ENCODE measurements at regions not wholly inside any gene's neighbourhood (a gene's known extent, or its start where the extent isn't known, plus 50 kb on each side); places are given as distances from the start of the nearest gene placed in this dataset.

GRCh38 chr14:83372271-83372670 lies 1838.6 kb upstream of the SEL1L start:
- TF ChIP-seq CTCF (IDR thresholded peaks at IDR 0.05) (no peak), POLR2A (IDR thresholded peaks at IDR 0.05) (no peak), POLR2AphosphoS5 (IDR thresholded peaks at IDR 0.05) (no peak)

Data from prostate gland (tissue), 2 donors.